ENCODE measurements at regions not wholly inside any gene's neighbourhood (a gene's known extent, or its start where the extent isn't known, plus 50 kb on each side); places are given as distances from the start of the nearest gene placed in this dataset.

DNA sequence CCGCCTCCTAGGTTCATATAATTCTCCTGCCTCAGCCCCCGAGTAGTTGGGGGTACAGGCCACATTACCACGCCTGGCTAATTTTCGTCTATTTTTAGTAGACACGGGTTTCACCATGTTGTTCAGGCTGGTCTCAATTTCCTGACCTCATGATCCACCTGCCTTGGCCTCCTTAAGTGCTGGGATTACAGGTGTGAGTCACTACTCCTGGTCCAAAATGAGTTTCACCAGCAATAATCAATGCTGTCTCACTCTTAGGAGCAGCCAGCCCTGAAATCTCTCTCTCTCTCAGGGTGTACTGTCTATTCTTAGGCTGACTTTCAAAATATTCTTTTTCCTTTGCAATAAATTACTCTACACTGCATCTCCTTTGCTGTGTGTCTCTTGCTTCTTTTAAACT is 177.5 kb upstream of the HSFY2 start:
- Mint-ChIP-seq H3K4me1 (peaks cover 10% of the 10 kb centered on the region), H3K27ac (no peak overlapping the region), H3K27me3 (no peaks in the 10 kb centered on the region), H3K4me3 (no peak overlapping the region), H3K9me3 (ENCODE audit: insufficient read depth) (peaks cover 16% of the 10 kb centered on the region)
- no peak overlapping the region for H3K9ac ChIP-seq (ENCODE audit: low read length)
- peaks cover 0 to 14% (median 6%) of the 10 kb centered on the region in 3 donors for H3K9me3 ChIP-seq (ENCODE audit: control extremely low read depth in 1 of 3, control insufficient read depth in 2 of 3, insufficient read depth in 1 of 3, low read length in 2 of 3)
- H3K4me1 ChIP-seq (ENCODE audit: control insufficient read depth in 2 of 2, insufficient read depth in 2 of 2, low read length in 2 of 2), result no peaks in the 10 kb centered on the region
- no peak overlapping the region for H3K4me2 ChIP-seq (replicated peaks; ENCODE audit: low read depth, low read length, poor library complexity, severe bottlenecking)
- no peak overlapping the region for H2AFZ ChIP-seq (ENCODE audit: insufficient read depth, low read depth, low read length, poor library complexity, severe bottlenecking)
- H3K4me3 ChIP-seq (ENCODE audit: control extremely low read depth in 1 of 5, extremely low read depth in 1 of 5, insufficient read depth in 1 of 5, low read depth in 2 of 5, low read length in 4 of 5), result no peak overlapping the region
- H4K20me1 ChIP-seq (ENCODE audit: control insufficient read depth, insufficient read depth, low read length, poor library complexity, severe bottlenecking), result no peaks in the 10 kb centered on the region
- POLR2A ChIA-PET, result no interaction called here
- WGBS (ENCODE audit: insufficient coverage), result no CpG with 5 or more reads among the region's 5 CpGs
- no peak for TF ChIP-seq EZH2 (IDR thresholded peaks at IDR 0.05; ENCODE audit: borderline replicate concordance, insufficient read depth, low read depth, low read length, poor library complexity, severe bottlenecking)
- TF ChIP-seq, protein P1, sequence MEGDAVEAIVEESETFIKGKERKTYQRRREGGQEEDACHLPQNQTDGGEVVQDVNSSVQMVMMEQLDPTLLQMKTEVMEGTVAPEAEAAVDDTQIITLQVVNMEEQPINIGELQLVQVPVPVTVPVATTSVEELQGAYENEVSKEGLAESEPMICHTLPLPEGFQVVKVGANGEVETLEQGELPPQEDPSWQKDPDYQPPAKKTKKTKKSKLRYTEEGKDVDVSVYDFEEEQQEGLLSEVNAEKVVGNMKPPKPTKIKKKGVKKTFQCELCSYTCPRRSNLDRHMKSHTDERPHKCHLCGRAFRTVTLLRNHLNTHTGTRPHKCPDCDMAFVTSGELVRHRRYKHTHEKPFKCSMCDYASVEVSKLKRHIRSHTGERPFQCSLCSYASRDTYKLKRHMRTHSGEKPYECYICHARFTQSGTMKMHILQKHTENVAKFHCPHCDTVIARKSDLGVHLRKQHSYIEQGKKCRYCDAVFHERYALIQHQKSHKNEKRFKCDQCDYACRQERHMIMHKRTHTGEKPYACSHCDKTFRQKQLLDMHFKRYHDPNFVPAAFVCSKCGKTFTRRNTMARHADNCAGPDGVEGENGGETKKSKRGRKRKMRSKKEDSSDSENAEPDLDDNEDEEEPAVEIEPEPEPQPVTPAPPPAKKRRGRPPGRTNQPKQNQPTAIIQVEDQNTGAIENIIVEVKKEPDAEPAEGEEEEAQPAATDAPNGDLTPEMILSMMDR (IDR thresholded peaks at IDR 0.05), result no peak
- no peak overlapping the region for H3K27ac ChIP-seq (ENCODE audit: low read length in 2 of 2)
- intact Hi-C loops (cut with micrococcal nuclease), result no loop called here
- no peak for DNase-seq
- H3K27me3 ChIP-seq (replicated peaks in 1 of 4; ENCODE audit: control extremely low read depth in 1 of 4, control insufficient read depth in 3 of 4, insufficient read depth in 4 of 4, low read length in 3 of 4), result no peaks in the 10 kb centered on the region
- CTCF ChIA-PET, result no interaction called here
- H3K36me3 ChIP-seq (replicated peaks in 1 of 2; ENCODE audit: control extremely low read depth in 1 of 2, control insufficient read depth in 1 of 2, extremely low read depth in 1 of 2, insufficient read depth in 2 of 2, low read length in 1 of 2), result no peaks in the 10 kb centered on the region
- H3K79me2 ChIP-seq (ENCODE audit: control insufficient read depth, insufficient read depth, low read length), result no peaks in the 10 kb centered on the region
- no peak for ATAC-seq (ENCODE audit: low read depth)

DNA sequence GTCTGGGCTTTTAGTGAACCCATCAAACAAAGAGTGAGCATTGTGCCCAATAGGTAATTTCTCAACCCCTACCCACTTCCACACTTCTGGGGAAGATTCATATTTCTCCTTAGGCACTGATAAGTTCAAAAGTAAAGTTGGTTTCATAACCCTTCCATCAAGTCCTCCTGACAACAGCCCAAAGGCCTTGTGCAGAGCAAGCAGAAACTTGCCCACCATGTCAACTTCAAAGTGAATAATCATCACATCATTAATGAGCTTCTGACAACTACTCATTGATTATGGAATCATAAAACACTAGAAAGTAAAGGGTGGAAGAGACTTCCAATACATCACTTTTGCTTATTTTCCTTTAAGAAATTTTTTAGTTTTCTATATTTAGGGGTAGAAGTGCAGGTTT is 163.3 kb upstream of the HSFY2 start:
- H2AFZ ChIP-seq (ENCODE audit: insufficient read depth, low read depth, low read length, poor library complexity, severe bottlenecking), result no peak overlapping the region
- H3K4me3 ChIP-seq (ENCODE audit: control extremely low read depth in 1 of 5, extremely low read depth in 1 of 5, insufficient read depth in 1 of 5, low read depth in 2 of 5, low read length in 4 of 5), result no peak overlapping the region
- ChIA-PET CTCF (no interaction called here), POLR2A (no interaction called here)
- H3K4me2 ChIP-seq (replicated peaks; ENCODE audit: low read depth, low read length, poor library complexity, severe bottlenecking), result no peak overlapping the region
- H3K27me3 ChIP-seq (replicated peaks in 1 of 4; ENCODE audit: control extremely low read depth in 1 of 4, control insufficient read depth in 3 of 4, insufficient read depth in 4 of 4, low read length in 3 of 4), result no peaks in the 10 kb centered on the region
- no peak overlapping the region for H3K9ac ChIP-seq (ENCODE audit: low read length)
- no peaks in the 10 kb centered on the region for H3K4me1 ChIP-seq (ENCODE audit: control insufficient read depth in 2 of 2, insufficient read depth in 2 of 2, low read length in 2 of 2)
- no peaks in the 10 kb centered on the region for H3K4me1 Mint-ChIP-seq
- no peak for TF ChIP-seq EZH2 (IDR thresholded peaks at IDR 0.05; ENCODE audit: borderline replicate concordance, insufficient read depth, low read depth, low read length, poor library complexity, severe bottlenecking)
- TF ChIP-seq, protein P1 (IDR thresholded peaks at IDR 0.05), result no peak
- no peaks in the 10 kb centered on the region for H3K79me2 ChIP-seq (ENCODE audit: control insufficient read depth, insufficient read depth, low read length)
- H4K20me1 ChIP-seq (ENCODE audit: control insufficient read depth, insufficient read depth, low read length, poor library complexity, severe bottlenecking), result no peaks in the 10 kb centered on the region
- DNase-seq, result no peak
- no peaks in the 10 kb centered on the region for H3K36me3 ChIP-seq (replicated peaks in 1 of 2; ENCODE audit: control extremely low read depth in 1 of 2, control insufficient read depth in 1 of 2, extremely low read depth in 1 of 2, insufficient read depth in 2 of 2, low read length in 1 of 2)
- no peak overlapping the region for H3K27ac Mint-ChIP-seq
- intact Hi-C loops (cut with micrococcal nuclease), result no loop called here
- H3K9me3 Mint-ChIP-seq (ENCODE audit: insufficient read depth), result no peaks in the 10 kb centered on the region
- no peak overlapping the region for H3K27ac ChIP-seq (ENCODE audit: low read length in 2 of 2)
- H3K4me3 Mint-ChIP-seq, result no peak overlapping the region
- H3K27me3 Mint-ChIP-seq, result no peaks in the 10 kb centered on the region
- H3K9me3 ChIP-seq (ENCODE audit: control extremely low read depth in 1 of 3, control insufficient read depth in 2 of 3, insufficient read depth in 1 of 3, low read length in 2 of 3), result no peaks in the 10 kb centered on the region
- no peak for ATAC-seq (ENCODE audit: low read depth)
